ENCODE measurements at regions not wholly inside any gene's neighbourhood (a gene's known extent, or its start where the extent isn't known, plus 50 kb on each side); places are given as distances from the start of the nearest gene placed in this dataset.

DNA sequence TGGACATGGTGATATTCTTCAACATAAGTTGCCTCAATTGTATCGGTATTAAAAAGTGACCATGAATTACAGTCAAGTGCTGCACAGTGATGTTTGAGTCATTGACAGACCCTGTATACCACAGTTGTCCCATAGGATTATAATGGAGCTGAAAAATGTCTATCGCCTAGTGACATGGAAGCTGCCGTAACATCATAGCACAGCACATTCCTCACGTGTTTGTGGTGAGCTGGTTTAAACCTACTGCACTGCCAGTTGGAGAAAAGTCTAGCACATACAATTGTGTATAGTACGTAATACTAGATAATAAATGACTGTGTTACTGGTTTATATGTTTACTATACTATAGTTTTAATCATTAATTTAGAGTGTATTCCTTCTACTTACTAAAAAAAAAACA is 150.2 kb downstream of the CDH26 start:
- Histone ChIP-seq H3K4me1 (ENCODE audit: control insufficient read depth, insufficient read depth, low read length) (no peaks in the 10 kb centered on the region), H2AFZ (replicated peaks; ENCODE audit: low read length, poor library complexity) (no peak overlapping the region), H3K9me3 (ENCODE audit: control insufficient read depth, insufficient read depth, low read length) (no peaks in the 10 kb centered on the region), H3K4me3 (ENCODE audit: insufficient read depth, low read depth, low read length) (no peak overlapping the region), H4K91ac (ENCODE audit: insufficient read depth, low read depth, low read length) (no peak overlapping the region), H2AK9ac (replicated peaks; ENCODE audit: low read depth, low read length, poor library complexity) (no peak overlapping the region), H2AK5ac (ENCODE audit: low read depth, low read length) (no peak overlapping the region), H4K5ac (ENCODE audit: low read depth, low read length) (no peak overlapping the region), H3K18ac (ENCODE audit: low read depth, low read length) (no peak overlapping the region), H3K56ac (ENCODE audit: extremely low read depth, insufficient read depth, low read length) (no peak overlapping the region), H3K23ac (ENCODE audit: low read depth, low read length) (no peak overlapping the region), H2BK5ac (ENCODE audit: low read depth, low read length, poor library complexity, severe bottlenecking) (no peak overlapping the region), H3K4me2 (ENCODE audit: low read depth, low read length) (no peak overlapping the region), H3K27ac (ENCODE audit: insufficient read depth, low read length) (no peak overlapping the region), H2BK15ac (ENCODE audit: low read depth, low read length) (no peak overlapping the region), H2BK20ac (ENCODE audit: low read depth, low read length) (no peak overlapping the region), H3K36me3 (ENCODE audit: control insufficient read depth, insufficient read depth, low read length) (no peaks in the 10 kb centered on the region), H3K14ac (replicated peaks; ENCODE audit: low read depth, low read length) (no peak overlapping the region), H4K8ac (ENCODE audit: low read depth in 2 of 2, low read length in 2 of 2) (no peak overlapping the region), H3K4ac (ENCODE audit: low read depth, low read length) (no peak overlapping the region), H3K79me1 (ENCODE audit: low read depth in 1 of 2, low read length in 2 of 2) (no peaks in the 10 kb centered on the region), H3K27me3 (ENCODE audit: control insufficient read depth, insufficient read depth, low read length) (no peaks in the 10 kb centered on the region; the same call in 1 of the 2 replicates), H3K9ac (ENCODE audit: low read depth, low read length) (no peak overlapping the region), H4K20me1 (ENCODE audit: insufficient read depth, low read length) (no peaks in the 10 kb centered on the region), H2BK120ac (ENCODE audit: low read depth, low read length) (no peak overlapping the region), H3K9me1 (ENCODE audit: insufficient read depth, low read length) (no peaks in the 10 kb centered on the region)
- dilution Hi-C loops (cut with HindIII; ENCODE audit: low sequenced_read_pairs, unreplicated experiment) = no loop called here
- intact Hi-C loops (cut with micrococcal nuclease) = no loop called here
- in situ Hi-C loops (cut with MboI; ENCODE audit: low sequenced_read_pairs) = no loop called here
- DNase-seq (peak; percentile 34), ATAC-seq (ENCODE audit: low read depth) (peak; percentile 44)
- ChIA-PET CTCF (no interaction called here), POLR2A (ENCODE audit: unreplicated experiment) (no interaction called here)
- TF ChIP-seq MXI1 (IDR thresholded peaks at IDR 0.05; ENCODE audit: borderline replicate concordance, low read depth, low read length) = no peak
- no TSS peak for BruUV-seq (replicated peaks)
- WGBS, 2 experiments (ENCODE audit: extremely low coverage in 2 of 2, insufficient read length in 1 of 2) = no CpG with 5 or more reads among the region's 5 CpGs
